Coronary artery (tissue), 2 donors: ENCODE measurements at regions not wholly inside any gene's neighbourhood (a gene's known extent, or its start where the extent isn't known, plus 50 kb on each side); places are given as distances from the start of the nearest gene placed in this dataset.
"Not testable (repeated sequence)": the region's sequence is repeated elsewhere in the genome, so short reads cannot be mapped to it uniquely, and the experiment has no call there.

Source experiments
- DNase-seq: peaks from one replicate; pipeline ENCODE4 v3.0.0-alpha.2; 2017; ENCODE audit warnings: low spot score
- H3K27ac ChIP-seq, 2 donors: fragments of 200-600 bp; sonication (generic); one replicate each; pipeline ENCODE4 v1.5.1; 2016 to 2019
- H3K4me3 ChIP-seq: fragments of 200-600 bp; sonication (generic); 2 replicates; pipeline ENCODE4 v1.5.1; 2016; ENCODE audit warnings: mild to moderate bottlenecking, moderate library complexity
- CTCF ChIP-seq: fragments of 200-600 bp; sonication (generic); IDR thresholded peaks from one replicate; pipeline ENCODE4 v1.5.1; 2019; ENCODE audit warnings: antibody characterized with exemption

GRCh38 chr14:97158102-97158501 lies 360.9 kb downstream of the VRK1 start:
- Histone ChIP-seq H3K4me3 (no peak overlapping the region), H3K27ac (no peak overlapping the region)
- no peak for DNase-seq
- no peak for TF ChIP-seq CTCF

DNA sequence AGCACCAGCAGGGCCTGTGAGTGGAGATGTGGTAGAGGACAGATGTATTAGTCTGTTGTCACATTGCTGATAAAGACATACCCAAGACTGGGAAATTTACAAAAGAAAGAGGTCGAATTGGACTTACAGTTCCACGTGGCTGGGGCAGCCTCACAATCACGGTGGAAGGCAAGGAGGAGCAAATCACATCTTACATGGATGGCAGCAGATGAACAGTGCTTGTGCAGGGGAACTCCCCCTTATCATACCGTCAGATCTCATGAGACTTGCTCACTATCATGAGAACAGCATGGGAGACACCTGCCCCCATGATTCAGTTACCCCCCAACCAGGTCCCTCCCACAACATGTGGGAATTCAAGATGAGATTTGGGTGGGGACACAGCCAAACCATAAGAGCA lies 361.9 kb downstream of the VRK1 start:
- no peak for TF ChIP-seq CTCF
- Histone ChIP-seq H3K27ac (no peak overlapping the region), H3K4me3 (no peak overlapping the region)
- DNase-seq: no peak

GRCh38 chr14:97162621-97163020 lies 365.4 kb downstream of the VRK1 start:
- TF ChIP-seq CTCF: no peak
- no peak for DNase-seq
- H3K27ac ChIP-seq: no peak overlapping the region
- H3K4me3 ChIP-seq: no peak overlapping the region

- no peak overlapping the region for H3K27ac ChIP-seq
- DNase-seq: no peak
- no peak overlapping the region for H3K4me3 ChIP-seq
- TF ChIP-seq CTCF: no peak
These were observed 366.8 kb downstream of the VRK1 start for GRCh38 chr14:97164021-97164420.

DNA sequence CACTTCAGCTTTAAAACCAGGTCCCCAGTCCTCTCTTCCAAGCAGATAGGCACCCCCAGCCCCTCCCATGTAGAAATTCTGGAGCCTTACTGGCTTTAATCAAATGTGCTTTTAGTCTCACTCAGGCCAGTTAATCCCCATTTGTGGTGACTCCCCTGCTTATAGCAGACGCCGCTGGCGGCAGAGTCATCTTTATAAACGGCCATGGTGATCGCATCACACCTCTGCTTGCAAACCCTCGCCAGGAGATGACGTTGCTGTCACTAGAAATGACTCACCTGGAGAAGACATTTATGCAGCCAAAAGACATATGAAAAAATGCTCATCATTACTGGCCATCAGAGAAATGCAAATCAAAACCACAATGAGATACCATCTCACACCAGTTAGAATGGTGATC lies 369.3 kb downstream of the VRK1 start:
- Histone ChIP-seq H3K4me3 (no peak overlapping the region), H3K27ac (no peak overlapping the region)
- TF ChIP-seq CTCF: no peak
- no peak for DNase-seq

- H3K4me3 ChIP-seq, H3K27ac ChIP-seq, DNase-seq: not testable (repeated sequence)
These were observed 370.4 kb downstream of the VRK1 start for GRCh38 chr14:97167577-97167976.

- DNase-seq: no peak
- Histone ChIP-seq H3K4me3 (no peak overlapping the region), H3K27ac (no peak overlapping the region)
- no peak for TF ChIP-seq CTCF
These were observed 375.5 kb downstream of the VRK1 start for GRCh38 chr14:97172644-97173043.

GRCh38 chr14:97177016-97177415 lies 379.8 kb downstream of the VRK1 start:
- Histone ChIP-seq H3K27ac (no peak overlapping the region), H3K4me3 (no peak overlapping the region)
- no peak for DNase-seq
- TF ChIP-seq CTCF: no peak
